Liver (tissue), 8 donors: ENCODE measurements at regions not wholly inside any gene's neighbourhood (a gene's known extent, or its start where the extent isn't known, plus 50 kb on each side); places are given as distances from the start of the nearest gene placed in this dataset.

Experiments used
- DNase-seq: peaks from one replicate; pipeline ENCODE4 v3.0.0-alpha.2; 2017; ENCODE audit warnings: low spot score
- H3K27ac ChIP-seq, 2 donors: one replicate each; pipeline ENCODE4 v1.7.0; 2013; ENCODE audit warnings: inconsistent platforms in 2 of 2, low read length in 2 of 2, control low read depth in 1 of 2, low read depth in 1 of 2, mild to moderate bottlenecking in 1 of 2
- H3K27me3 ChIP-seq, 4 donors: one replicate each; pipeline versions ENCODE4 v1.6.1 to v1.7.0; 2013; ENCODE audit warnings: low read length in 3 of 4, inconsistent platforms in 1 of 4, mild to moderate bottlenecking in 1 of 4, moderate library complexity in 1 of 4; ENCODE audit not compliant: control insufficient read depth in 4 of 4, insufficient read depth in 4 of 4
- H3K36me3 ChIP-seq, 4 donors: one replicate each; pipeline versions ENCODE4 v1.6.1 to v1.7.0; 2013; ENCODE audit warnings: low read length in 3 of 4, mild to moderate bottlenecking in 3 of 4, low read depth in 1 of 4, moderate library complexity in 1 of 4; ENCODE audit not compliant: control insufficient read depth in 4 of 4, insufficient read depth in 3 of 4
- H3K4me1 ChIP-seq, 4 donors: one replicate each; pipeline versions ENCODE4 v1.6.1 to v1.7.0; 2013; ENCODE audit warnings: low read length in 3 of 4, mild to moderate bottlenecking in 3 of 4, moderate library complexity in 1 of 4; ENCODE audit not compliant: control insufficient read depth in 4 of 4, insufficient read depth in 4 of 4
- H3K4me3 ChIP-seq, 3 donors: one replicate each; pipeline versions ENCODE4 v1.6.1 to v1.7.0; 2013; ENCODE audit warnings: low read length in 3 of 3, control low read depth in 1 of 3, low read depth in 1 of 3, mild to moderate bottlenecking in 1 of 3
- H3K9ac ChIP-seq, 2 donors: one replicate each; pipeline ENCODE4 v1.7.0; 2013; ENCODE audit warnings: low read length in 2 of 2, mild to moderate bottlenecking in 2 of 2, moderate library complexity in 2 of 2, control low read depth in 1 of 2, low read depth in 1 of 2
- H3K9me3 ChIP-seq, 4 donors: one replicate each; pipeline versions ENCODE4 v1.6.1 to v1.7.0; 2013; ENCODE audit warnings: low read length in 3 of 4; ENCODE audit not compliant: control insufficient read depth in 4 of 4
- ATF3 ChIP-seq: IDR thresholded peaks from 2 replicates; pipeline ENCODE4 v1.6.1; 2016; ENCODE audit warnings: antibody characterized with exemption
- EGR1 ChIP-seq, 2 donors: IDR thresholded peaks; 2 replicates each; pipeline ENCODE4 v1.6.1; 2016 to 2018; ENCODE audit warnings: antibody characterized with exemption in 2 of 2, low read depth in 2 of 2
- FOXA1 ChIP-seq: IDR thresholded peaks from 2 replicates; pipeline ENCODE4 v1.6.1; 2016; ENCODE audit warnings: antibody characterized with exemption
- FOXA2 ChIP-seq: IDR thresholded peaks from 2 replicates; pipeline ENCODE4 v1.6.1; 2016; ENCODE audit warnings: antibody characterized with exemption
- GABPA ChIP-seq, 2 donors: IDR thresholded peaks in 1 of 2; conservative IDR thresholded peaks in 1 of 2; 2 replicates each; pipeline ENCODE4 v1.6.1; 2016; ENCODE audit warnings: antibody characterized with exemption in 2 of 2, mild to moderate bottlenecking in 1 of 2, moderate library complexity in 1 of 2
- HNF4A ChIP-seq, 2 donors: conservative IDR thresholded peaks; 2 replicates each; pipeline ENCODE4 v1.6.1; 2016; ENCODE audit warnings: antibody characterized with exemption in 2 of 2, mild to moderate bottlenecking in 2 of 2
- HNF4G ChIP-seq: IDR thresholded peaks from 2 replicates; pipeline ENCODE4 v1.6.1; 2016; ENCODE audit warnings: antibody characterized with exemption
- JUND ChIP-seq, 2 donors: IDR thresholded peaks; 2 replicates each; pipeline ENCODE4 v1.6.1; 2016; ENCODE audit warnings: antibody characterized with exemption in 2 of 2
- NR2F2 ChIP-seq: IDR thresholded peaks from 2 replicates; pipeline ENCODE4 v1.6.1; 2016; ENCODE audit warnings: antibody characterized with exemption
- RAD21 ChIP-seq, 2 donors: IDR thresholded peaks; 2 replicates each; pipeline ENCODE4 v1.6.1; 2016; ENCODE audit warnings: antibody characterized with exemption in 2 of 2, mild to moderate bottlenecking in 2 of 2
- REST ChIP-seq: IDR thresholded peaks from 2 replicates; pipeline ENCODE4 v1.6.1; 2016; ENCODE audit warnings: antibody characterized with exemption, mild to moderate bottlenecking
- RXRA ChIP-seq, 2 donors: IDR thresholded peaks; 2 replicates each; pipeline ENCODE4 v1.6.1; 2017 to 2018; ENCODE audit warnings: antibody characterized with exemption in 2 of 2, mild to moderate bottlenecking in 1 of 2
- SP1 ChIP-seq: IDR thresholded peaks from 2 replicates; pipeline ENCODE4 v1.6.1; 2018; ENCODE audit warnings: antibody characterized with exemption, mild to moderate bottlenecking
- TAF1 ChIP-seq: conservative IDR thresholded peaks from 2 replicates; pipeline ENCODE4 v1.6.1; 2016; ENCODE audit warnings: antibody characterized with exemption, mild to moderate bottlenecking
- ZBTB33 ChIP-seq: IDR thresholded peaks from 2 replicates; pipeline ENCODE4 v1.6.1; 2016; ENCODE audit warnings: antibody characterized with exemption
- WGBS: extraction: QIAGEN DNeasy Blood & Tissue Kit; methylation state at CpG from one replicate; pipeline ENCODE4 v1.1.7; 2013; 5-methylcytosine and 5-hydroxymethylcytosine counted together
- TF ChIP-seq, protein P1 (sequence below): IDR thresholded peaks from 2 replicates; pipeline ENCODE4 v1.6.1; 2016; ENCODE audit warnings: antibody characterized with exemption
- TF ChIP-seq, protein P2 (sequence below): fragments of 150-350 bp; IDR thresholded peaks from 2 replicates; pipeline ENCODE4 v1.5.1; 2017; ENCODE audit warnings: improper control_type of control experiment, low read depth, low read length; ENCODE audit not compliant: missing input control
- donor health status: healthy.
- donor health status: healthy.
- donor health status: healthy.
- donor health status: healthy.
- donor health status: healthy.

DNA sequence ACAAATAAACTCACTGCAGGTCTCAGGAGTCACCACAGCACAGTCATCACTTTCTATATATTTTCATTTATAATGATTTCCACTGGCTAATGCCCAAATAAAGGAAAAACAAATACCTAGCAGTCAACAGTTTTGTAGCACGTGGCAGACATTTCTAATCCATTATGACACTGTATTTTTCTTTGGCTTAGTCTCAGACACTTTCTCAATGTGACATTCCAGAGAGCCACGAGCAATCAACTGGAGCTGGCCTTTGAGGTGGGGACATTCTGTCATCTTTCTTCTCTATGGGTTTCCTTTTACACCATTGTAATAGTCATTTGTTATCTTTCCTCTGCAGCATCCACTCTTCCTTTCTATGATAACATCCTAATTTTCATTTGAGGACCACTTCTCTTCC is 119.7 kb downstream of the WNT5A start:
- DNase-seq, result no peak
- Histone ChIP-seq H3K9me3 (no peaks in the 10 kb centered on the region), H3K36me3 (no peaks in the 10 kb centered on the region), H3K27me3 (no peaks in the 10 kb centered on the region), H3K4me1 (no peaks in the 10 kb centered on the region), H3K9ac (no peak overlapping the region), H3K27ac (no peak overlapping the region), H3K4me3 (no peak overlapping the region)
- WGBS, result 66% methylated on average over 2 of the region's 2 CpGs
- TF ChIP-seq SP1, result no peak
- no peak for TF ChIP-seq ATF3
- no peak for TF ChIP-seq TAF1
- TF ChIP-seq HNF4A (conservative IDR thresholded peaks at IDR 0.05), result no peak
- TF ChIP-seq FOXA2, result no peak
- no peak for TF ChIP-seq EGR1 (IDR thresholded peaks at IDR 0.05; ENCODE audit: low read depth in 2 of 2)
- TF ChIP-seq, protein P1, sequence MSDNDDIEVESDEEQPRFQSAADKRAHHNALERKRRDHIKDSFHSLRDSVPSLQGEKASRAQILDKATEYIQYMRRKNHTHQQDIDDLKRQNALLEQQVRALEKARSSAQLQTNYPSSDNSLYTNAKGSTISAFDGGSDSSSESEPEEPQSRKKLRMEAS, result no peak
- no peak for TF ChIP-seq GABPA (IDR thresholded peaks at IDR 0.05 in 1 of 2, conservative IDR thresholded peaks at IDR 0.05 in 1 of 2)
- TF ChIP-seq HNF4G, result no peak
- no peak for TF ChIP-seq RXRA (IDR thresholded peaks at IDR 0.05)
- no peak for TF ChIP-seq REST
- TF ChIP-seq, protein P2, sequence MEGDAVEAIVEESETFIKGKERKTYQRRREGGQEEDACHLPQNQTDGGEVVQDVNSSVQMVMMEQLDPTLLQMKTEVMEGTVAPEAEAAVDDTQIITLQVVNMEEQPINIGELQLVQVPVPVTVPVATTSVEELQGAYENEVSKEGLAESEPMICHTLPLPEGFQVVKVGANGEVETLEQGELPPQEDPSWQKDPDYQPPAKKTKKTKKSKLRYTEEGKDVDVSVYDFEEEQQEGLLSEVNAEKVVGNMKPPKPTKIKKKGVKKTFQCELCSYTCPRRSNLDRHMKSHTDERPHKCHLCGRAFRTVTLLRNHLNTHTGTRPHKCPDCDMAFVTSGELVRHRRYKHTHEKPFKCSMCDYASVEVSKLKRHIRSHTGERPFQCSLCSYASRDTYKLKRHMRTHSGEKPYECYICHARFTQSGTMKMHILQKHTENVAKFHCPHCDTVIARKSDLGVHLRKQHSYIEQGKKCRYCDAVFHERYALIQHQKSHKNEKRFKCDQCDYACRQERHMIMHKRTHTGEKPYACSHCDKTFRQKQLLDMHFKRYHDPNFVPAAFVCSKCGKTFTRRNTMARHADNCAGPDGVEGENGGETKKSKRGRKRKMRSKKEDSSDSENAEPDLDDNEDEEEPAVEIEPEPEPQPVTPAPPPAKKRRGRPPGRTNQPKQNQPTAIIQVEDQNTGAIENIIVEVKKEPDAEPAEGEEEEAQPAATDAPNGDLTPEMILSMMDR, result no peak
- TF ChIP-seq JUND (IDR thresholded peaks at IDR 0.05), result no peak

DNA sequence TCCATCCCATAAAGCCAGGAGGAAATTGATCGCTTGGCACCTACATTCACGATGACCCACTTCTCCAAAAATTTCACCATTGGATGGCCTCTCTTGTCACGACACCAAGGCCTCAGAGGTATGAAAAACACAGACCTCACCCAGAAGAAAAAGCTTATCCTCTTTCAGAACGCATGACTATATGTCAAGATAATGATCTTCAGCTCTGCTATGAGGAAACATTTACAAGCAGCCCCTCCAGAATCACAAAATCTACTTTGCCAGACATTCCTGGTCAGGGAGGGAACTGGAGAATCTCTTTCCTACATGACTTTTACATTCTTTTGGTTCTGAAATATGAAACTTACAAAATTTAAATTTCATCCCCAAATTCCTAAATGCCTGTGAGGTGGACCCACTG is 122.7 kb downstream of the WNT5A start:
- no peak for DNase-seq
- Histone ChIP-seq H3K9me3 (no peaks in the 10 kb centered on the region), H3K4me3 (no peak overlapping the region), H3K27me3 (no peaks in the 10 kb centered on the region), H3K27ac (no peak overlapping the region), H3K4me1 (no peaks in the 10 kb centered on the region), H3K9ac (no peak overlapping the region), H3K36me3 (no peaks in the 10 kb centered on the region)
- TF ChIP-seq JUND (IDR thresholded peaks at IDR 0.05), result no peak
- no peak for TF ChIP-seq ZBTB33
- no peak for TF ChIP-seq GABPA (IDR thresholded peaks at IDR 0.05 in 1 of 2, conservative IDR thresholded peaks at IDR 0.05 in 1 of 2)
- no peak for TF ChIP-seq HNF4A (conservative IDR thresholded peaks at IDR 0.05)
- no peak for TF ChIP-seq SP1
- no peak for TF ChIP-seq REST
- no peak for TF ChIP-seq FOXA1
- TF ChIP-seq HNF4G, result no peak
- TF ChIP-seq EGR1 (IDR thresholded peaks at IDR 0.05; ENCODE audit: low read depth in 2 of 2), result no peak
- TF ChIP-seq NR2F2, result no peak
- TF ChIP-seq RAD21 (IDR thresholded peaks at IDR 0.05), result no peak
- 81% methylated on average over 4 of the region's 4 CpGs for WGBS
